ENCODE measurements at regions not wholly inside any gene's neighbourhood (a gene's known extent, or its start where the extent isn't known, plus 50 kb on each side); places are given as distances from the start of the nearest gene placed in this dataset.

- TF ChIP-seq CTCF (IDR thresholded peaks at IDR 0.05 in 2 of 3, conservative IDR thresholded peaks at IDR 0.05 in 1 of 3; ENCODE audit: borderline replicate concordance in 1 of 3, insufficient read depth in 1 of 3, low read depth in 2 of 3, low read length in 2 of 3) (no peak), REST (IDR thresholded peaks at IDR 0.05; ENCODE audit: low read depth) (no peak), SIN3A (IDR thresholded peaks at IDR 0.05; ENCODE audit: low read depth) (no peak), MAX (IDR thresholded peaks at IDR 0.05) (no peak), ZNF274 (IDR thresholded peaks at IDR 0.05; ENCODE audit: low read depth, low read length) (no peak), FOSL1 (IDR thresholded peaks at IDR 0.05; ENCODE audit: low read depth) (no peak), POLR2AphosphoS5 (IDR thresholded peaks at IDR 0.05; ENCODE audit: low read depth, low read length) (no peak), ELF1 (IDR thresholded peaks at IDR 0.05; ENCODE audit: borderline replicate concordance, low read depth) (no peak), RAD21 (IDR thresholded peaks at IDR 0.05; ENCODE audit: low read depth) (no peak), POLR2A (IDR thresholded peaks at IDR 0.05; ENCODE audit: borderline replicate concordance, extremely low read depth, insufficient read depth, insufficient read length) (no peak), ZFX (IDR thresholded peaks at IDR 0.05) (no peak), ZBTB33 (IDR thresholded peaks at IDR 0.05; ENCODE audit: extremely low read depth, insufficient replicate concordance, low read length) (no peak), CEBPB (IDR thresholded peaks at IDR 0.05; ENCODE audit: low read depth) (no peak)
Observed at GRCh38 chr13:34721631-34722595, 220.2 kb upstream of the NBEA start.
